GM23248 (cell line): ENCODE measurements at regions not wholly inside any gene's neighbourhood (a gene's known extent, or its start where the extent isn't known, plus 50 kb on each side); places are given as distances from the start of the nearest gene placed in this dataset.

Source experiments
- DNase-seq: peaks from one replicate; pipeline ENCODE4 v3.0.0-alpha.2; 2015
- H2AFZ ChIP-seq: fragments of 200-600 bp; sonication (generic); 2 replicates; pipeline ENCODE4 v1.6.1; 2016; ENCODE audit warnings: antibody characterized with exemption
- H3F3A ChIP-seq: fragments of 200-600 bp; sonication (generic); 2 replicates; pipeline ENCODE4 v1.6.1; 2016; ENCODE audit warnings: mild to moderate bottlenecking, antibody characterized with exemption, mixed run types; ENCODE audit not compliant: insufficient read depth
- H3K27ac ChIP-seq: fragments of 200-600 bp; sonication (generic); 2 replicates; pipeline ENCODE4 v1.5.1; 2016; ENCODE audit warnings: mild to moderate bottlenecking
- H3K27me3 ChIP-seq: fragments of 200-600 bp; sonication (generic); replicated peaks from 2 replicates; pipeline ENCODE4 v1.6.1; 2016; ENCODE audit warnings: mild to moderate bottlenecking; ENCODE audit not compliant: insufficient read depth
- H3K36me3 ChIP-seq: fragments of 200-600 bp; sonication (generic); 2 replicates; pipeline ENCODE4 v1.6.1; 2016; ENCODE audit warnings: low read depth, mild to moderate bottlenecking
- H3K4me1 ChIP-seq: fragments of 200-600 bp; sonication (generic); 2 replicates; pipeline ENCODE4 v1.6.1; 2016; ENCODE audit warnings: mild to moderate bottlenecking; ENCODE audit not compliant: insufficient read depth
- H3K4me2 ChIP-seq: fragments of 200-600 bp; sonication (generic); one replicate; pipeline ENCODE4 v1.6.1; 2016; ENCODE audit warnings: mild to moderate bottlenecking; ENCODE audit not compliant: unreplicated experiment
- H3K4me3 ChIP-seq: fragments of 200-600 bp; sonication (generic); 2 replicates; pipeline ENCODE4 v1.5.1; 2016; ENCODE audit warnings: mild to moderate bottlenecking
- H3K79me2 ChIP-seq: fragments of 200-600 bp; sonication (generic); 2 replicates; pipeline ENCODE4 v1.6.1; 2016; ENCODE audit warnings: mild to moderate bottlenecking; ENCODE audit not compliant: insufficient read depth
- H3K9ac ChIP-seq: fragments of 200-600 bp; sonication (generic); 2 replicates; pipeline ENCODE4 v1.6.1; 2016; ENCODE audit warnings: mild to moderate bottlenecking
- H3K9me2 ChIP-seq: fragments of 200-600 bp; sonication (generic); 2 replicates; pipeline ENCODE4 v1.6.1; 2016; ENCODE audit warnings: mixed run types, mild to moderate bottlenecking, moderate library complexity; ENCODE audit not compliant: insufficient read depth
- H3K9me3 ChIP-seq: fragments of 200-600 bp; sonication (generic); one replicate; pipeline ENCODE4 v1.6.1; 2017; ENCODE audit warnings: low read depth
- H4K20me1 ChIP-seq: fragments of 200-600 bp; sonication (generic); 2 replicates; pipeline ENCODE4 v1.6.0; 2016; ENCODE audit not compliant: insufficient read depth
- EZH2 ChIP-seq: fragments of 200-600 bp; sonication (generic); IDR thresholded peaks from 2 replicates; pipeline ENCODE4 v1.6.1; 2018; ENCODE audit warnings: antibody characterized with exemption, mild to moderate bottlenecking; ENCODE audit not compliant: insufficient read depth, poor library complexity, severe bottlenecking
- EZH2phosphoT487 ChIP-seq: fragments of 200-600 bp; sonication (generic); IDR thresholded peaks from 2 replicates; pipeline ENCODE4 v1.6.1; 2018; ENCODE audit warnings: antibody characterized with exemption, moderate library complexity, mild to moderate bottlenecking, low read depth; ENCODE audit not compliant: insufficient read depth
- WGBS, 2 experiments: methylation state at CpG; one replicate each; pipeline ENCODE4 v1.1.6; 2015 to 2017; ENCODE audit warnings: low lambda C conversion rate in 2 of 2, low coverage in 1 of 2; ENCODE audit errors: missing lambda C conversion rate in 2 of 2; 5-methylcytosine and 5-hydroxymethylcytosine counted together
- in situ Hi-C: fragments of 300-500 bp; cut with MboI; formaldehyde crosslinking; loops from 2 replicates; pipeline ENCODE4 v1.15.0; 2020

DNA sequence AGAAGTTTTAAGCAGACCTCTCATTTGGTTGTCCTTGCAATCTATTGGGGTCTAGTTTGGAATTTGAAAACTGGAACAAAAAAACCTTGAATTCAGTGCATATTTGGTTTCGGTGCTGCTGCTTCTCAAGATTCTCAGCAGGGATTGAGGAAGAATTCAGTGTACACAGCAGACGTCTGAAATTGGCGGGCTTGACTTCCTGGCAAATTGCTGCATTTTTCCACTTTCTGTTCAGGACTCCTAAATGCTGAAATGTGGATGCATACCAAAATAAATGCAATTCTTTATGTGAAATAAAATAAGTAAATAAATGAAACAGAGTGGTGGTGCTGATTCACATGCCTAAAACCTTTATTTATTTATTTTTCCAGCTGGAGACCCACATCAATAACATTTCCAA is 332.4 kb upstream of the KYNU start:
- no peaks in the 10 kb centered on the region for H3K9me3 ChIP-seq
- WGBS, 2 experiments, result 37 to 40% methylated on average over 3 of the region's 3 CpGs
- no peaks in the 10 kb centered on the region for H3K27me3 ChIP-seq
- no peak overlapping the region for H3K4me3 ChIP-seq
- H3K4me1 ChIP-seq, result no peaks in the 10 kb centered on the region
- in situ Hi-C loops, result no loop called here
- H4K20me1 ChIP-seq, result no peaks in the 10 kb centered on the region
- H3K4me2 ChIP-seq, result no peak overlapping the region
- H3F3A ChIP-seq, result no peaks in the 10 kb centered on the region
- no peaks in the 10 kb centered on the region for H3K9me2 ChIP-seq
- TF ChIP-seq EZH2 (no peak), EZH2phosphoT487 (no peak)
- no peaks in the 10 kb centered on the region for H3K36me3 ChIP-seq
- no peaks in the 10 kb centered on the region for H3K79me2 ChIP-seq
- no peak for DNase-seq
- no peak overlapping the region for H3K27ac ChIP-seq
- no peak overlapping the region for H3K9ac ChIP-seq
- H2AFZ ChIP-seq, result no peak overlapping the region

DNA sequence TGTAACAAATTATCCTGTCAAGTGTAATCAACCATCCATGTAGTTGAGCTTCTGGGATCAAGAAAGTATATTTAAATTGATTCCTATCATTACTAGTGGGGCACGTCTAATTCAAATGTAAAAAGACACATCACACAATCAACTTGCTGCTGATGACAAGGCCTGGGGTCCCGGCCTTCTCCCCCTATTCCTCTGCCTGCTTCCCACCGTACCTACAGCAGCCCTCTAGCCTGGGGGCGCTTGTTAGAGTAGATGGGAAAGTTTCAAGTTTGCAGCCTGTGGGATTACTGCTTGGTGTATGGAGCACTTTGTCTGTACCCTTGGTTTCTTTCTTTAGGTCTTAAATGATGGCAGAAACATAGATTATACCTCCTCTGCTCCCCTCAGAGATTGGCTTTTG is 333.3 kb upstream of the KYNU start:
- in situ Hi-C loops, result no loop called here
- Histone ChIP-seq H3K27me3 (no peaks in the 10 kb centered on the region), H4K20me1 (no peaks in the 10 kb centered on the region), H3K9me3 (no peaks in the 10 kb centered on the region), H3K79me2 (no peaks in the 10 kb centered on the region), H3K4me2 (no peak overlapping the region), H3K9ac (no peak overlapping the region), H3K4me1 (no peaks in the 10 kb centered on the region), H3K27ac (no peak overlapping the region), H2AFZ (no peak overlapping the region), H3K4me3 (no peak overlapping the region), H3F3A (no peaks in the 10 kb centered on the region), H3K9me2 (no peaks in the 10 kb centered on the region), H3K36me3 (0 out of 2 replicates have a peak, but pooled peaks cover 2% of the 10 kb centered on the region)
- DNase-seq, result no peak
- 14 to 21% methylated on average over 4 of the region's 4 CpGs for WGBS, 2 experiments
- no peak for TF ChIP-seq EZH2phosphoT487
- no peak for TF ChIP-seq EZH2

DNA sequence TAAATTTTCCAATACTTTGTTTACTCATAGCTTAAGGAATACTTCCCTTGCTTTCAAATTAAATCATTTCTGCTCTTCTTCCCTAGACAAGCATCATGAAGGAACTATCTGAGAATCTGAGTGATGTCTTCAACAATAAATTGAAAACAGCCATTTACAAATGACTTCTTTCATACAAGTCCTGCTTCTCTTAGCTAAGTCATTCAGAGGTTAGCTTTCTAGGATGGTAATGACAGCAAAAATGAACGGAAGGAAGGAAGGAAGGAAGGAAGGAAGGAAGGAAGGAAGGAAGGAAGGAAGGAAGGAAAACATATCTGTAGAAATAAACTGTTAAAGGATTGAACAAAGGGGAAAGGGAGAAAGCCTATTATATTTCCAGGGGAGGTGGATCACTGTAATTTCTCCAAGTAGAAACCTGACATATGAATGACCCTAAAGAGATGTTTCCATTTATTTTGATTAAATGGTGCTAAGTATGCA is 335.0 kb upstream of the KYNU start:
- in situ Hi-C loops, result no loop called here
- no peaks in the 10 kb centered on the region for H3K27me3 ChIP-seq
- 0 to 6% methylated on average over 1 of the region's 1 CpG for WGBS, 2 experiments
- no peaks in the 10 kb centered on the region for H4K20me1 ChIP-seq
- no peak overlapping the region for H3K9ac ChIP-seq
- no peak overlapping the region for H2AFZ ChIP-seq
- DNase-seq, result no peak
- no peaks in the 10 kb centered on the region for H3K9me3 ChIP-seq
- H3F3A ChIP-seq, result no peaks in the 10 kb centered on the region
- no peaks in the 10 kb centered on the region for H3K9me2 ChIP-seq
- no peaks in the 10 kb centered on the region for H3K79me2 ChIP-seq
- H3K36me3 ChIP-seq, result 0 out of 2 replicates have a peak, but pooled peaks cover 3% of the 10 kb centered on the region
- no peaks in the 10 kb centered on the region for H3K4me1 ChIP-seq
- H3K27ac ChIP-seq, result no peak overlapping the region
- H3K4me2 ChIP-seq, result no peak overlapping the region
- H3K4me3 ChIP-seq, result no peak overlapping the region
- TF ChIP-seq EZH2 (no peak), EZH2phosphoT487 (no peak)

DNA sequence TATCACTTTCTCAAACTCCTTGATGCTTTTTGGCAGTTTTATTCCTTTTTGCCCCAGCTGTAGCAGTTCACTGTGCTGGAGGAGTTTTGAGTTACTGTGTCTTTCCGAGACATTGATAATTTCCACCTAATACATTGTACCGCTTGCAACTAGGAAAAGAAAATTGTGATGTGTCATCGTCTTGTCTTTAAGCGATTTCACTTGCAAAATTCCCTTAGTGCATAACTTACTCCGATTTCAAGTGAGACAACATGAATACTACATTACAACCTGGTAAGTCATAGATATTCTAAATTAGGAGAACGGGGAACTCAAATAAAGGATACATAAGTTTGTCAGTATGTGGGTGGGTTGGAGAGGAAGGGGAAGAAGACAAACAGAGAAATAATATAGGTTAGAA is 340.5 kb upstream of the KYNU start:
- H3K27me3 ChIP-seq, result no peaks in the 10 kb centered on the region

DNA sequence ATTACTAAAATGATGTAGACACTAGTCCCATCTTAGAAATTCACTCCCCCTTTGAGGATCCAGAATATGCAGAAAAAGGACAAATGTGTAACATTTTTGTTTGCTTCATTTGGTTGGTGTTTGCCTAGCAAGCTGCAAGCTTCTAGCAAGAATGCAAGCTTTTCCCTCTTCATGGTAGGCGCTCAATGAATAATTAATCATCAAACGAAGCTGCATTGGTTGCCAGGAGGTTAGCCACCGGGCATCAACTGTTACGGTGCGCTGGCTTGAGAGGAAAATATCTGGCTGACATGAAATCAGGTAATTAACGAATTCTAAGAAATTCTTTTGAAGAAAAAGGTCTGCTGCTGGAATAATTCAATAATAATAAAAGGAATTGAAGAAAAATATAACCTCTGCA is 341.0 kb upstream of the KYNU start:
- Histone ChIP-seq H3K4me1 (no peaks in the 10 kb centered on the region), H3K27me3 (no peaks in the 10 kb centered on the region), H3K27ac (no peak overlapping the region), H4K20me1 (no peaks in the 10 kb centered on the region), H3K36me3 (0 out of 2 replicates have a peak, but pooled peaks cover 3% of the 10 kb centered on the region), H3K4me3 (no peak overlapping the region), H3K79me2 (no peaks in the 10 kb centered on the region), H3F3A (no peaks in the 10 kb centered on the region), H3K9ac (no peak overlapping the region), H2AFZ (no peak overlapping the region), H3K9me3 (no peaks in the 10 kb centered on the region), H3K9me2 (no peaks in the 10 kb centered on the region), H3K4me2 (no peak overlapping the region)
- TF ChIP-seq EZH2phosphoT487 (no peak), EZH2 (no peak)
- in situ Hi-C loops, result no loop called here
- 30 to 35% methylated on average over 6 of the region's 6 CpGs for WGBS, 2 experiments
- DNase-seq, result no peak

More for the DNA sequence above, 340.5 kb upstream of the KYNU start:
- TF ChIP-seq EZH2, result no peak
- H3K4me2 ChIP-seq, result no peak overlapping the region
- no peaks in the 10 kb centered on the region for H3K9me3 ChIP-seq
- no peaks in the 10 kb centered on the region for H4K20me1 ChIP-seq
- in situ Hi-C loops, result no loop called here
- 25 to 36% methylated on average over 6 of the region's 6 CpGs for whole genome bisulfite sequencing, 2 experiments
- H2AFZ ChIP-seq, result no peak overlapping the region
- no peak overlapping the region for H3K9ac ChIP-seq
- DNase-seq, result no peak
- no peaks in the 10 kb centered on the region for H3K9me2 ChIP-seq
- H3K79me2 ChIP-seq, result no peaks in the 10 kb centered on the region
- H3K27ac ChIP-seq, result no peak overlapping the region
- 0 out of 2 replicates have a peak, but pooled peaks cover 3% of the 10 kb centered on the region for H3K36me3 ChIP-seq
- H3F3A ChIP-seq, result no peaks in the 10 kb centered on the region
- H3K4me1 ChIP-seq, result no peaks in the 10 kb centered on the region
- no peak overlapping the region for H3K4me3 ChIP-seq
